ENCODE measurements at regions not wholly inside any gene's neighbourhood (a gene's known extent, or its start where the extent isn't known, plus 50 kb on each side); places are given as distances from the start of the nearest gene placed in this dataset.

DNA sequence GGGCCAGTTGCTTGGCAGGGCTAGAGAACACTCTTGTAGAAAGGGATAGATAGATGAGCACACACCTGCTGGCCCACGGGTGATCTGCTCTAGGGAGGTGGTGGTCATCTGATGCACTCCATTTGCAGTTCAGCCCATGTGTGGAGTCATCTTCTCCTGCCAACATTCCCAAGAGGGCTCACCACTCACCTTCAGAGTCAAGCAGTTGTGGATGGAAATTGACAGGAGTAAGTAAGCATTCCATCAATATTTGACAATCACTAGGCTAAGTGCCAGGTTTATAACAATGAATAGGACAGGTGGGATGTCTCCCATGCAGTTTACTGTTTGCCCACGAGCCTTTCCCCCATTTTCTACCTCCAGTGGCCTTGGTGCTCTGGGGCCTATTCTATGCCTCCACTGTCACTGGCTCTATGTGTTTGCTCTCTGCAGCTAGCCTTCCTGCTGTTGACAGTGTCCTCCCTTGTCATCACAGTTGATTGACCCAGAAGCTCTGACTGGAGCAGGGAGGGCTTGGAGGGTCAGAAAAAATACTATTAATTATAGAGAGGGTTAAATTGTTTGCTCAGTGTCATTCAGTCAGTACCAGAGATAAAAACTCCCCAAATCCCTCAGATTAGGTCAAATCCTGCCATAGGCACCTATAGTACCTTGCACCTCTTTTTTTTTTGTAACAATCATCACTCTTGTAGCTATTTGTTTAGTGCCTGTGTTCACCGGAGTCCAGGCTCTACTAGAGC, 134.6 kb upstream of the PZP start (continued):
- TF ChIP-seq EP300 (IDR thresholded peaks at IDR 0.05; ENCODE audit: low read depth in 2 of 2, low read length in 2 of 2): peak in 1 of 2 experiments; percentile 45; a peak in 1 of 4 replicates
- TF ChIP-seq EP300 (CRISPR knock-in tag; IDR thresholded peaks at IDR 0.05; ENCODE audit: borderline replicate concordance): no peak
- peak; percentile 65; the same call in 1 of the 2 replicates for TF ChIP-seq TARDBP (CRISPR knock-in tag; IDR thresholded peaks at IDR 0.05)
- no peak for TF ChIP-seq CHCHD3 (CRISPR knock-in tag; IDR thresholded peaks at IDR 0.05)
- no peak for TF ChIP-seq MBNL3 (CRISPR knock-in tag; conservative IDR thresholded peaks at IDR 0.05)
- TF ChIP-seq ARHGAP35 (CRISPR knock-in tag; IDR thresholded peaks at IDR 0.05; ENCODE audit: borderline replicate concordance): no peak; the same call in 1 of the 2 replicates
- TF ChIP-seq, protein P1, sequence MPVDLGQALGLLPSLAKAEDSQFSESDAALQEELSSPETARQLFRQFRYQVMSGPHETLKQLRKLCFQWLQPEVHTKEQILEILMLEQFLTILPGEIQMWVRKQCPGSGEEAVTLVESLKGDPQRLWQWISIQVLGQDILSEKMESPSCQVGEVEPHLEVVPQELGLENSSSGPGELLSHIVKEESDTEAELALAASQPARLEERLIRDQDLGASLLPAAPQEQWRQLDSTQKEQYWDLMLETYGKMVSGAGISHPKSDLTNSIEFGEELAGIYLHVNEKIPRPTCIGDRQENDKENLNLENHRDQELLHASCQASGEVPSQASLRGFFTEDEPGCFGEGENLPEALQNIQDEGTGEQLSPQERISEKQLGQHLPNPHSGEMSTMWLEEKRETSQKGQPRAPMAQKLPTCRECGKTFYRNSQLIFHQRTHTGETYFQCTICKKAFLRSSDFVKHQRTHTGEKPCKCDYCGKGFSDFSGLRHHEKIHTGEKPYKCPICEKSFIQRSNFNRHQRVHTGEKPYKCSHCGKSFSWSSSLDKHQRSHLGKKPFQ (CRISPR knock-in tag; IDR thresholded peaks at IDR 0.05; ENCODE audit: insufficient replicate concordance): no peak
- no peak for TF ChIP-seq TBX3 (IDR thresholded peaks at IDR 0.05; ENCODE audit: borderline replicate concordance)
- TF ChIP-seq, protein P2, sequence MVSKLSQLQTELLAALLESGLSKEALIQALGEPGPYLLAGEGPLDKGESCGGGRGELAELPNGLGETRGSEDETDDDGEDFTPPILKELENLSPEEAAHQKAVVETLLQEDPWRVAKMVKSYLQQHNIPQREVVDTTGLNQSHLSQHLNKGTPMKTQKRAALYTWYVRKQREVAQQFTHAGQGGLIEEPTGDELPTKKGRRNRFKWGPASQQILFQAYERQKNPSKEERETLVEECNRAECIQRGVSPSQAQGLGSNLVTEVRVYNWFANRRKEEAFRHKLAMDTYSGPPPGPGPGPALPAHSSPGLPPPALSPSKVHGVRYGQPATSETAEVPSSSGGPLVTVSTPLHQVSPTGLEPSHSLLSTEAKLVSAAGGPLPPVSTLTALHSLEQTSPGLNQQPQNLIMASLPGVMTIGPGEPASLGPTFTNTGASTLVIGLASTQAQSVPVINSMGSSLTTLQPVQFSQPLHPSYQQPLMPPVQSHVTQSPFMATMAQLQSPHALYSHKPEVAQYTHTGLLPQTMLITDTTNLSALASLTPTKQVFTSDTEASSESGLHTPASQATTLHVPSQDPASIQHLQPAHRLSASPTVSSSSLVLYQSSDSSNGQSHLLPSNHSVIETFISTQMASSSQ (IDR thresholded peaks at IDR 0.05; ENCODE audit: low read depth): peak; percentile 28; the same call in 1 of the 2 replicates
- TF ChIP-seq, protein P2 (CRISPR knock-in tag; IDR thresholded peaks at IDR 0.05; ENCODE audit: borderline replicate concordance): peak; percentile 55; the same call in 1 of the 2 replicates
- TF ChIP-seq, protein P3, sequence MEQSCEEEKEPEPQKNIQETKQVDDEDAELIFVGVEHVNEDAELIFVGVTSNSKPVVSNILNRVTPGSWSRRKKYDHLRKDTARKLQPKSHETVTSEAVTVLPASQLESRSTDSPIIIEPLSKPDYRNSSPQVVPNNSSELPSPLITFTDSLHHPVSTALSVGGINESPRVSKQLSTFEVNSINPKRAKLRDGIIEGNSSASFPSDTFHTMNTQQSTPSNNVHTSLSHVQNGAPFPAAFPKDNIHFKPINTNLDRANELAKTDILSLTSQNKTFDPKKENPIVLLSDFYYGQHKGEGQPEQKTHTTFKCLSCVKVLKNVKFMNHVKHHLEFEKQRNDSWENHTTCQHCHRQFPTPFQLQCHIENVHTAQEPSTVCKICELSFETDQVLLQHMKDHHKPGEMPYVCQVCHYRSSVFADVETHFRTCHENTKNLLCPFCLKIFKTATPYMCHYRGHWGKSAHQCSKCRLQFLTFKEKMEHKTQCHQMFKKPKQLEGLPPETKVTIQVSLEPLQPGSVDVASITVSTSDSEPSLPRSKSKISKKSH (CRISPR knock-in tag; IDR thresholded peaks at IDR 0.05; ENCODE audit: borderline replicate concordance): no peak
- no peak for TF ChIP-seq KLF11 (CRISPR knock-in tag; IDR thresholded peaks at IDR 0.05)
- TF ChIP-seq ZMAT3 (CRISPR knock-in tag; conservative IDR thresholded peaks at IDR 0.05): peak; percentile 70; the same call in 1 of the 2 replicates
- TF ChIP-seq ZNF550 (CRISPR knock-in tag; IDR thresholded peaks at IDR 0.05; ENCODE audit: borderline replicate concordance): no peak
- TF ChIP-seq NFE2L1 (CRISPR knock-in tag; IDR thresholded peaks at IDR 0.05; ENCODE audit: borderline replicate concordance): no peak
- no peak for TF ChIP-seq ELF1 (CRISPR knock-in tag; IDR thresholded peaks at IDR 0.05)
- TF ChIP-seq ZC3H4 (CRISPR knock-in tag; IDR thresholded peaks at IDR 0.05; ENCODE audit: borderline replicate concordance): no peak
- no peak for TF ChIP-seq ZNF451 (CRISPR knock-in tag; IDR thresholded peaks at IDR 0.05)
- TF ChIP-seq DR1 (CRISPR knock-in tag; IDR thresholded peaks at IDR 0.05): no peak
- TF ChIP-seq, protein P4, sequence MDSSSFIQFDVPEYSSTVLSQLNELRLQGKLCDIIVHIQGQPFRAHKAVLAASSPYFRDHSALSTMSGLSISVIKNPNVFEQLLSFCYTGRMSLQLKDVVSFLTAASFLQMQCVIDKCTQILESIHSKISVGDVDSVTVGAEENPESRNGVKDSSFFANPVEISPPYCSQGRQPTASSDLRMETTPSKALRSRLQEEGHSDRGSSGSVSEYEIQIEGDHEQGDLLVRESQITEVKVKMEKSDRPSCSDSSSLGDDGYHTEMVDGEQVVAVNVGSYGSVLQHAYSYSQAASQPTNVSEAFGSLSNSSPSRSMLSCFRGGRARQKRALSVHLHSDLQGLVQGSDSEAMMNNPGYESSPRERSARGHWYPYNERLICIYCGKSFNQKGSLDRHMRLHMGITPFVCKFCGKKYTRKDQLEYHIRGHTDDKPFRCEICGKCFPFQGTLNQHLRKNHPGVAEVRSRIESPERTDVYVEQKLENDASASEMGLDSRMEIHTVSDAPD (CRISPR knock-in tag; IDR thresholded peaks at IDR 0.05): no peak
- TF ChIP-seq ZNF724P (CRISPR knock-in tag; IDR thresholded peaks at IDR 0.05; ENCODE audit: borderline replicate concordance): no peak
